HepG2 (cell line): ENCODE measurements at regions not wholly inside any gene's neighbourhood (a gene's known extent, or its start where the extent isn't known, plus 50 kb on each side); places are given as distances from the start of the nearest gene placed in this dataset.

ENCODE experiments used
- ATAC-seq: fragments of 200-7000 bp; cut with Tn5 transposase; 3 replicates; pipeline ENCODE4 v1.9.1; 2020; ENCODE audit warnings: mild to moderate bottlenecking, moderate library complexity
- BruUV-seq: library from RNA; stranded (reverse); fragments of 400-500 nt; replicated peaks from 2 replicates; lab custom pipeline; 2021; lab: Mats Ljungman, UMichigan
- CTCF ChIA-PET: fragments of 300-600 bp; formaldehyde crosslinking; extraction: SDS; loops from one replicate; lab custom pipeline; 2021; ENCODE audit warnings: low total read pairs, inconsistent platforms, low intra/inter-chr PET ratio; lab: Yijun Ruan, JAX
- POLR2A ChIA-PET: fragments of 350-600 bp; sonication (Branson Sonifier 250); formaldehyde crosslinking; loops from one replicate; lab custom pipeline; 2020; ENCODE audit warnings: antibody characterized with exemption, inconsistent platforms; lab: Yijun Ruan, JAX
- DNase-seq: peaks from one replicate; pipeline ENCODE4 v3.0.0-alpha.2; 2015; ENCODE audit warnings: low spot score
- FAIRE-seq: peaks from 3 replicates; lab custom pipeline; 2011; peaks lifted over from hg19 to GRCh38; lab: Jason Lieb, UNC
- H2AFZ ChIP-seq: one replicate; pipeline ENCODE4 v1.6.1; 2011; ENCODE audit warnings: low read length, inconsistent platforms
- H3K27ac ChIP-seq: fragments of 300-600 bp; 3 replicates; pipeline ENCODE4 v1.8.0; 2011; ENCODE audit warnings: mixed run types, mild to moderate bottlenecking, mixed read lengths, low read length, inconsistent platforms; ENCODE audit not compliant: insufficient read depth; ENCODE audit errors: extremely low read length
- H3K27me3 ChIP-seq, 2 experiments: fragments of 200-600 bp in 1 of 2; 2 replicates in 1 of 2; 3 replicates in 1 of 2; pipeline versions ENCODE4 v1.6.0 to v1.8.0; 2011; ENCODE audit warnings: low read length in 2 of 2, mild to moderate bottlenecking in 2 of 2, moderate library complexity in 2 of 2, inconsistent platforms in 1 of 2; ENCODE audit not compliant: insufficient read depth in 2 of 2, control insufficient read depth in 1 of 2
- H3K36me3 ChIP-seq, 2 experiments: fragments of 200-600 bp in 1 of 2; replicated peaks in 1 of 2; 2 replicates in 1 of 2; 3 replicates in 1 of 2; pipeline versions ENCODE4 v1.5.1 to v1.8.0; 2011; ENCODE audit warnings: low read length in 2 of 2, inconsistent platforms in 1 of 2; ENCODE audit not compliant: insufficient read depth in 2 of 2, control insufficient read depth in 1 of 2
- H3K4me1 ChIP-seq: 2 replicates; pipeline ENCODE4 v1.5.1; 2012; ENCODE audit warnings: low read length, inconsistent platforms; ENCODE audit not compliant: insufficient read depth
- H3K4me2 ChIP-seq: 2 replicates; pipeline ENCODE4 v1.6.0; 2011; ENCODE audit warnings: low read depth, low read length, inconsistent platforms
- H3K4me3 ChIP-seq, 3 experiments: fragments of 200-600 bp in 1 of 3; sonication (generic), shearing (Covaris generic) in 1 of 3; replicated peaks in 1 of 3; 2 replicates each; pipeline ENCODE4 v1.5.1; 2011 to 2016; ENCODE audit warnings: low read length in 3 of 3, inconsistent platforms in 2 of 3, low read depth in 2 of 3, mild to moderate bottlenecking in 2 of 3, control low read depth in 1 of 3, mixed read lengths in 1 of 3; ENCODE audit not compliant: insufficient read depth in 1 of 3
- H3K79me2 ChIP-seq: one replicate; pipeline ENCODE4 v1.6.1; 2011; ENCODE audit warnings: low read length, inconsistent platforms; ENCODE audit not compliant: insufficient read depth
- H3K9ac ChIP-seq: 2 replicates; pipeline ENCODE4 v1.6.0; 2011; ENCODE audit warnings: mild to moderate bottlenecking, low read depth, low read length, inconsistent platforms; ENCODE audit not compliant: insufficient read depth
- H3K9me3 ChIP-seq: 2 replicates; pipeline ENCODE4 v1.5.1; 2012; ENCODE audit warnings: mild to moderate bottlenecking, low read length
- H4K20me1 ChIP-seq: 2 replicates; pipeline ENCODE4 v1.6.0; 2011; ENCODE audit warnings: inconsistent platforms, mild to moderate bottlenecking, low read length, moderate library complexity; ENCODE audit not compliant: insufficient read depth
- KLF13 ChIP-seq: sonication (generic); formaldehyde crosslinking; IDR thresholded peaks from 2 replicates; pipeline ENCODE4 v1.4.0; 2020; ENCODE audit warnings: mild to moderate bottlenecking, missing genetic modification reagents
- MEF2D ChIP-seq: sonication (generic); formaldehyde crosslinking; IDR thresholded peaks from 2 replicates; pipeline ENCODE4 v1.5.1; 2020; ENCODE audit warnings: mild to moderate bottlenecking, missing genetic modification reagents
- ZBTB3 ChIP-seq: sonication (generic); formaldehyde crosslinking; IDR thresholded peaks from 2 replicates; pipeline ENCODE4 v1.4.0; 2020; ENCODE audit warnings: low read depth, mild to moderate bottlenecking, moderate library complexity, missing genetic modification reagents, borderline replicate concordance
- ZBTB38 ChIP-seq: sonication (generic); formaldehyde crosslinking; IDR thresholded peaks from 2 replicates; pipeline ENCODE4 v1.5.1; 2020; ENCODE audit warnings: mild to moderate bottlenecking, missing genetic modification reagents
- ZBTB7B ChIP-seq: sonication (generic); formaldehyde crosslinking; IDR thresholded peaks from 2 replicates; pipeline ENCODE4 v1.4.0; 2020; ENCODE audit warnings: missing genetic modification reagents
- ZKSCAN8 ChIP-seq: IDR thresholded peaks from 2 replicates; pipeline ENCODE4 v1.6.1; 2016; ENCODE audit warnings: borderline replicate concordance, missing genetic modification reagents, missing compliant biosample characterization
- ZNF234 ChIP-seq: sonication (generic); formaldehyde crosslinking; conservative IDR thresholded peaks from 2 replicates; pipeline ENCODE4 v1.5.1; 2020; ENCODE audit warnings: mild to moderate bottlenecking, missing genetic modification reagents
- ZNF737 ChIP-seq: sonication (generic); formaldehyde crosslinking; IDR thresholded peaks from 2 replicates; pipeline ENCODE4 v1.5.0; 2020; ENCODE audit warnings: missing genetic modification reagents, mild to moderate bottlenecking, borderline replicate concordance
- ZSCAN30 ChIP-seq: sonication (generic); formaldehyde crosslinking; IDR thresholded peaks from 2 replicates; pipeline ENCODE4 v1.5.0; 2020; ENCODE audit warnings: mild to moderate bottlenecking, missing genetic modification reagents
- WGBS: methylation state at CpG from one replicate; pipeline ENCODE4 v1.1.6; 2017; ENCODE audit warnings: low lambda C conversion rate; 5-methylcytosine and 5-hydroxymethylcytosine counted together
- in situ Hi-C: cut with HindIII; loops from 2 replicates; pipeline ENCODE4 v1.10.0; 2017; ENCODE audit warnings: low pct_unique_long_range_greater_than_20kb; ENCODE audit not compliant: extremely low pct_ligation_motif_present
- intact Hi-C: fragments of 100-400 bp; cut with micrococcal nuclease; formaldehyde crosslinking; loops from one replicate; pipeline ENCODE4 v1.10.0; 2022; ENCODE audit not compliant: unreplicated experiment
- TF ChIP-seq, protein P1 (sequence below): sonication (generic); formaldehyde crosslinking; IDR thresholded peaks from 2 replicates; pipeline ENCODE4 v1.4.0; 2020; ENCODE audit warnings: missing genetic modification reagents
- TF ChIP-seq, protein P2 (sequence below), 2 experiments: fragments of 450-650 bp in 1 of 2; sonication (generic) in 1 of 2; formaldehyde crosslinking in 1 of 2; IDR thresholded peaks; 2 replicates each; pipeline versions ENCODE4 v1.6.1 to v1.8.0; 2016 to 2022; ENCODE audit warnings: antibody characterized with exemption in 1 of 2, mild to moderate bottlenecking in 1 of 2, missing genetic modification reagents in 1 of 2

DNA sequence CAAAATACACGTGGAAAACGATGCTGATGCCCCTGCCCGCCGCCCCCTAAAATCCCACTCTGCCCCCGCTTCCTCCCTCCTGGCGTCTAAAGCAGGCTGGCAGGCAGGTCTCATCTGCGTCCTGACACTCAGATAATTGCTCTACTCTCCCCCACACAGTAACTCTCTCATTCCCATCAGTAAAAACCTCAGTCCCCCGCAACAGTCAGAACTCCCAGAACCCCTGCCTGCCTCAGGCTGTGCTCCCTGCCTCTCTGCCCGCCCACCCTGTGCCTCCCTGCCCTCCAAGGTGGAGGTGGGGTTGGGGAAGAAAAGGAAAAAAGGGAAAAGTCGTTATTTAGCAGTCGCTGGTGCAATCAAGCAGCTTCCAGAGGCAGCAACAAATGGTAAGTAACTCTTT is 473.7 kb downstream of the EFNB2 start:
- Histone ChIP-seq H3K4me2 (no peak overlapping the region), H3K9me3 (no peaks in the 10 kb centered on the region), H3K9ac (no peak overlapping the region), H2AFZ (no peak overlapping the region), H3K36me3 (no peaks in the 10 kb centered on the region), H3K27ac (no peak overlapping the region), H3K27me3 (no peaks in the 10 kb centered on the region), H3K79me2 (no peaks in the 10 kb centered on the region), H4K20me1 (no peaks in the 10 kb centered on the region), H3K4me1 (no peaks in the 10 kb centered on the region), H3K4me3 (no peak overlapping the region)
- BruUV-seq, result no TSS peak
- ATAC-seq (no peak), FAIRE-seq (no peak), DNase-seq (no peak)
- in situ Hi-C loops (no loop called here), intact Hi-C loops (no loop called here)
- TF ChIP-seq, protein P1, sequence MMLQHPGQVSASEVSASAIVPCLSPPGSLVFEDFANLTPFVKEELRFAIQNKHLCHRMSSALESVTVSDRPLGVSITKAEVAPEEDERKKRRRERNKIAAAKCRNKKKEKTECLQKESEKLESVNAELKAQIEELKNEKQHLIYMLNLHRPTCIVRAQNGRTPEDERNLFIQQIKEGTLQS, result no peak
- TF ChIP-seq ZBTB38 (CRISPR knock-in tag), result no peak
- TF ChIP-seq MEF2D (CRISPR knock-in tag), result no peak
- no peak for TF ChIP-seq ZKSCAN8 (CRISPR knock-in tag)
- no peak for TF ChIP-seq ZNF234
- no peak for TF ChIP-seq ZSCAN30
- no peak for TF ChIP-seq ZBTB7B (CRISPR knock-in tag)
- ChIA-PET CTCF (no interaction called here), POLR2A (no interaction called here)
- 1% methylated on average over 10 of the region's 11 CpGs for WGBS

DNA sequence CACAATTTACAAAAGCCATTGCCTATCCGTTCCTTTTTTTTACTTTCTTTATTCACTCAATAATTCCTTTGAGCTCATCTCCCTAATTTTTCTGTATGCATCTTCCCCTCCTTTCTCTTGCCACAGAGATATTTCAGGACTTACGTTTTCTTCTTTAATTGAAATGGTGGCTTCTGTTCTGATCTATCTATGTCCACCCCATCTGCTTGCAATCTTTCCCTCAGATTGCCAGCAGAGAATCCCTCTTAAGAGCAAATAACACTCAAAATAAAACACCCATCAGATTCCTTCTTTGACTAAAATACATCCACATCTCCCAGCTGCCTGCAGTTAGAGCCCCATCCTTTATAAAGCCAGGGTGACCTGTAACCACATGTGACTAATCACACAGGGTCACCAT is 478.6 kb downstream of the EFNB2 start:
- no peak for DNase-seq
- Histone ChIP-seq H3K36me3 (no peaks in the 10 kb centered on the region), H3K27ac (no peak overlapping the region), H2AFZ (no peak overlapping the region)
- ChIA-PET CTCF (no interaction called here), POLR2A (no interaction called here)
- TF ChIP-seq ZBTB3 (CRISPR knock-in tag), result no peak
- TF ChIP-seq ZNF737 (CRISPR knock-in tag), result no peak
- TF ChIP-seq KLF13 (CRISPR knock-in tag), result no peak
- TF ChIP-seq, protein P2, sequence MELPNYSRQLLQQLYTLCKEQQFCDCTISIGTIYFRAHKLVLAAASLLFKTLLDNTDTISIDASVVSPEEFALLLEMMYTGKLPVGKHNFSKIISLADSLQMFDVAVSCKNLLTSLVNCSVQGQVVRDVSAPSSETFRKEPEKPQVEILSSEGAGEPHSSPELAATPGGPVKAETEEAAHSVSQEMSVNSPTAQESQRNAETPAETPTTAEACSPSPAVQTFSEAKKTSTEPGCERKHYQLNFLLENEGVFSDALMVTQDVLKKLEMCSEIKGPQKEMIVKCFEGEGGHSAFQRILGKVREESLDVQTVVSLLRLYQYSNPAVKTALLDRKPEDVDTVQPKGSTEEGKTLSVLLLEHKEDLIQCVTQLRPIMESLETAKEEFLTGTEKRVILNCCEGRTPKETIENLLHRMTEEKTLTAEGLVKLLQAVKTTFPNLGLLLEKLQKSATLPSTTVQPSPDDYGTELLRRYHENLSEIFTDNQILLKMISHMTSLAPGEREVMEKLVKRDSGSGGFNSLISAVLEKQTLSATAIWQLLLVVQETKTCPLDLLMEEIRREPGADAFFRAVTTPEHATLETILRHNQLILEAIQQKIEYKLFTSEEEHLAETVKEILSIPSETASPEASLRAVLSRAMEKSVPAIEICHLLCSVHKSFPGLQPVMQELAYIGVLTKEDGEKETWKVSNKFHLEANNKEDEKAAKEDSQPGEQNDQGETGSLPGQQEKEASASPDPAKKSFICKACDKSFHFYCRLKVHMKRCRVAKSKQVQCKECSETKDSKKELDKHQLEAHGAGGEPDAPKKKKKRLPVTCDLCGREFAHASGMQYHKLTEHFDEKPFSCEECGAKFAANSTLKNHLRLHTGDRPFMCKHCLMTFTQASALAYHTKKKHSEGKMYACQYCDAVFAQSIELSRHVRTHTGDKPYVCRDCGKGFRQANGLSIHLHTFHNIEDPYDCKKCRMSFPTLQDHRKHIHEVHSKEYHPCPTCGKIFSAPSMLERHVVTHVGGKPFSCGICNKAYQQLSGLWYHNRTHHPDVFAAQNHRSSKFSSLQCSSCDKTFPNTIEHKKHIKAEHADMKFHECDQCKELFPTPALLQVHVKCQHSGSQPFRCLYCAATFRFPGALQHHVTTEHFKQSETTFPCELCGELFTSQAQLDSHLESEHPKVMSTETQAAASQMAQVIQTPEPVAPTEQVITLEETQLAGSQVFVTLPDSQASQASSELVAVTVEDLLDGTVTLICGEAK (IDR thresholded peaks at IDR 0.05), result no peak
- TF ChIP-seq, protein P2 (CRISPR knock-in tag; IDR thresholded peaks at IDR 0.05), result no peak
- TF ChIP-seq, all 625 proteins: peak for 0
- no TSS peak for BruUV-seq
- 23% methylated on average over 2 of the region's 2 CpGs for WGBS
- no peak overlapping the region for H3K4me3 ChIP-seq
- ATAC-seq (no peak), FAIRE-seq (no peak)
- H3K79me2 ChIP-seq, result no peaks in the 10 kb centered on the region
- no peaks in the 10 kb centered on the region for H3K4me1 ChIP-seq
- intact Hi-C loops (no loop called here), in situ Hi-C loops (no loop called here)
- H3K9me3 ChIP-seq, result no peaks in the 10 kb centered on the region
- H3K4me2 ChIP-seq, result no peak overlapping the region
- no peak overlapping the region for H3K9ac ChIP-seq
- H3K27me3 ChIP-seq, result peaks cover 0 to 3% of the 10 kb centered on the region in 2 experiments; a peak in 2 of 5 replicates
- H4K20me1 ChIP-seq, result no peaks in the 10 kb centered on the region
